Prostate gland (tissue), 2 donors: ENCODE measurements at regions not wholly inside any gene's neighbourhood (a gene's known extent, or its start where the extent isn't known, plus 50 kb on each side); places are given as distances from the start of the nearest gene placed in this dataset.

Source experiments
- CTCF ChIP-seq, 4 experiments: fragments of 200-600 bp in 2 of 4; fragments of 450-650 bp in 2 of 4; sonication (generic) in 2 of 4; IDR thresholded peaks; 1 replicate in 3 of 4; 2 replicates in 1 of 4; pipeline ENCODE4 v1.5.1; 2016 to 2019; ENCODE audit warnings: antibody characterized with exemption in 4 of 4, mild to moderate bottlenecking in 2 of 4, moderate library complexity in 2 of 4
- POLR2A ChIP-seq: fragments of 450-650 bp; IDR thresholded peaks from one replicate; pipeline ENCODE4 v1.6.1; 2016; ENCODE audit warnings: antibody characterized with exemption, mild to moderate bottlenecking
- POLR2AphosphoS5 ChIP-seq: sonication (generic); formaldehyde crosslinking; IDR thresholded peaks from one replicate; pipeline ENCODE4 v1.6.1; 2017; ENCODE audit warnings: antibody characterized with exemption

- no peak for TF ChIP-seq POLR2A
- no peak for TF ChIP-seq CTCF (IDR thresholded peaks at IDR 0.05)
- TF ChIP-seq POLR2AphosphoS5 = no peak
Measured at GRCh38 chr5:17748941-17749340, 114.7 kb downstream of the TAF11L14 start.
